ENCODE measurements at regions not wholly inside any gene's neighbourhood (a gene's known extent, or its start where the extent isn't known, plus 50 kb on each side); places are given as distances from the start of the nearest gene placed in this dataset.

- no peak for TF ChIP-seq CTCF (IDR thresholded peaks at IDR 0.05)
- TF ChIP-seq POLR2A (IDR thresholded peaks at IDR 0.05), result no peak
Observed at GRCh38 chr3:176798680-176799079, 398.6 kb downstream of the TBL1XR1 start.

All from Peyer's patch (tissue), 4 donors.